ENCODE measurements at regions not wholly inside any gene's neighbourhood (a gene's known extent, or its start where the extent isn't known, plus 50 kb on each side); places are given as distances from the start of the nearest gene placed in this dataset.
"Not testable (repeated sequence)": the region's sequence is repeated elsewhere in the genome, so short reads cannot be mapped to it uniquely, and the experiment has no call there.

GRCh38 chr3:69499899-69500421, 114.1 kb upstream of the FRMD4B start:
- no peaks in the 10 kb centered on the region for H3K36me3 Mint-ChIP-seq (ENCODE audit: low read depth)
- no peak overlapping the region for H3K27ac Mint-ChIP-seq
- H3K9me3 Mint-ChIP-seq, result no peaks in the 10 kb centered on the region
- H3K4me3 Mint-ChIP-seq (ENCODE audit: low read depth), result no peak overlapping the region
- H3K4me1 Mint-ChIP-seq (ENCODE audit: low read depth), result no peaks in the 10 kb centered on the region
- H3K27me3 Mint-ChIP-seq (ENCODE audit: low read depth), result no peaks in the 10 kb centered on the region
- intact Hi-C loops (cut with micrococcal nuclease), result loop anchor here (5.0 kb wide), 1 partner anchor 622 kb away; no protein-coding TSS in a partner anchor
- DNase-seq (ENCODE audit: low spot score), result no peak

- H3K27me3 Mint-ChIP-seq (ENCODE audit: low read depth), result no peaks in the 10 kb centered on the region
- no peaks in the 10 kb centered on the region for H3K36me3 Mint-ChIP-seq (ENCODE audit: low read depth)
- H3K4me3 Mint-ChIP-seq (ENCODE audit: low read depth), result no peak overlapping the region
- DNase-seq (ENCODE audit: low spot score), result no peak
- no peaks in the 10 kb centered on the region for H3K4me1 Mint-ChIP-seq (ENCODE audit: low read depth)
- no peaks in the 10 kb centered on the region for H3K9me3 Mint-ChIP-seq
- intact Hi-C loops (cut with micrococcal nuclease), result loop anchor here (5.0 kb wide), 1 partner anchor 623 kb away; no protein-coding TSS in a partner anchor
- no peak overlapping the region for H3K27ac Mint-ChIP-seq
Observed at GRCh38 chr3:69499422-69499821, 113.5 kb upstream of the FRMD4B start.

- no peaks in the 10 kb centered on the region for H3K9me3 Mint-ChIP-seq
- no peak overlapping the region for H3K27ac Mint-ChIP-seq
- H3K36me3 Mint-ChIP-seq (ENCODE audit: low read depth), result no peaks in the 10 kb centered on the region
Observed at GRCh38 chr3:69496856-69497255, 111.0 kb upstream of the FRMD4B start.

GRCh38 chr3:69494185-69494584, 108.3 kb upstream of the FRMD4B start:
- H3K27ac Mint-ChIP-seq, result no peak overlapping the region
- H3K27me3 Mint-ChIP-seq (ENCODE audit: low read depth), result peaks cover 2% of the 10 kb centered on the region
- H3K4me1 Mint-ChIP-seq (ENCODE audit: low read depth), result no peaks in the 10 kb centered on the region
- DNase-seq (ENCODE audit: low spot score), result no peak
- intact Hi-C loops (cut with micrococcal nuclease), result no loop called here
- no peak overlapping the region for H3K4me3 Mint-ChIP-seq (ENCODE audit: low read depth)
- no peaks in the 10 kb centered on the region for H3K36me3 Mint-ChIP-seq (ENCODE audit: low read depth)
- H3K9me3 Mint-ChIP-seq, result no peaks in the 10 kb centered on the region

More at GRCh38 chr3:69496856-69497255, 111.0 kb upstream of the FRMD4B start:
- H3K27me3 Mint-ChIP-seq (ENCODE audit: low read depth), result no peaks in the 10 kb centered on the region
- DNase-seq (ENCODE audit: low spot score), result no peak
- no peak overlapping the region for H3K4me3 Mint-ChIP-seq (ENCODE audit: low read depth)
- H3K4me1 Mint-ChIP-seq (ENCODE audit: low read depth), result no peaks in the 10 kb centered on the region
- intact Hi-C loops (cut with micrococcal nuclease), result loop anchor here (5.0 kb wide), 1 partner anchor 625 kb away; no protein-coding TSS in a partner anchor

- peaks cover 2% of the 10 kb centered on the region for H3K27me3 Mint-ChIP-seq (ENCODE audit: low read depth)
- DNase-seq (ENCODE audit: low spot score), result no peak
- no peak overlapping the region for H3K27ac Mint-ChIP-seq
- H3K9me3 Mint-ChIP-seq, result no peaks in the 10 kb centered on the region
- intact Hi-C loops (cut with micrococcal nuclease), result no loop called here
- no peak overlapping the region for H3K4me3 Mint-ChIP-seq (ENCODE audit: low read depth)
- no peaks in the 10 kb centered on the region for H3K36me3 Mint-ChIP-seq (ENCODE audit: low read depth)
- H3K4me1 Mint-ChIP-seq (ENCODE audit: low read depth), result no peaks in the 10 kb centered on the region
Observed at GRCh38 chr3:69493157-69493556, 107.3 kb upstream of the FRMD4B start.

DNA sequence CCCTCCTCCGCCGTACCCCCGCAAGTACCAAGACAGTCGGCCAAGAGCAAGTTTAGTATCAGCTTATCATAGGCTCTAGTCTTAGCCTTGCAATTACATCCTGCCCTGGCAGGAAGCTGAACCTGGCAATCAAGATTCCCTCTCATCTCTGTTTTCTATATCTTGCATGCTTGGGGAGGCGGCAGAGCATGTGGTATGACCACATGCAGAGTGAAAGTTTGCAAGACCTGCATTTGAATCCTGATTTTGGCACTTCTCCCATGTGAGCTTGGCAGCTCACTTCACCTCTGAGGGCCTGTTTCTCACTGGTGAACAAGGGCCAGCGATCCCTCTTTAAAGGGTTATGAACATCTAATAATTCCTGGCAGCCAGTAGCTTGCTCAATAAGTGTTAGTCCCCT, 106.1 kb upstream of the FRMD4B start:
- H3K4me3 Mint-ChIP-seq (ENCODE audit: low read depth), result no peak overlapping the region
- DNase-seq (ENCODE audit: low spot score), result no peak
- no peaks in the 10 kb centered on the region for H3K36me3 Mint-ChIP-seq (ENCODE audit: low read depth)
- H3K27me3 Mint-ChIP-seq (ENCODE audit: low read depth), result peaks cover 4% of the 10 kb centered on the region
- H3K9me3 Mint-ChIP-seq, result no peaks in the 10 kb centered on the region
- intact Hi-C loops (cut with micrococcal nuclease), result no loop called here
- H3K27ac Mint-ChIP-seq, result no peak overlapping the region
- no peaks in the 10 kb centered on the region for H3K4me1 Mint-ChIP-seq (ENCODE audit: low read depth)

DNA sequence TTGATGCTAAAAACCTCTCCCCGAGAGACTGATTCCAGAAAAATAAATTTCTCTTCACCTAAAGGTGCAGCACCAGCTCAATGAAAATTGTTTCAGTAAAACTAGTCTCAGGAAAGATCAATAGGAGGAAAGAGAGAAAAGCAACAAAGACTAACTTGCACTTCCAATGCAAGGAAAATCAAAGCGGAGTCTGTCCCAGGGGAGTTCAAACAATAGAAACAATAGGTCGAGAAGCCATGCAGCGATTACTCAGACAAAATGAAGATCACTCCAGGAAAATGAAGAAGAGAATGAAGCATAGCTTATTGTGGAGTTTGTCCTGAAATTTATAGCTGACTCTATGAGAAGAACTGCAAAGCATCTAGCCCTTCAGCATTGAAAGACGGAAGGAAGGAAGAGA, 105.1 kb upstream of the FRMD4B start:
- H3K36me3 Mint-ChIP-seq (ENCODE audit: low read depth), result no peaks in the 10 kb centered on the region
- DNase-seq (ENCODE audit: low spot score), result no peak
- H3K9me3 Mint-ChIP-seq, result no peaks in the 10 kb centered on the region
- intact Hi-C loops (cut with micrococcal nuclease), result no loop called here
- H3K27me3 Mint-ChIP-seq (ENCODE audit: low read depth), result peaks cover 4% of the 10 kb centered on the region
- H3K4me1 Mint-ChIP-seq (ENCODE audit: low read depth), result no peaks in the 10 kb centered on the region
- H3K4me3 Mint-ChIP-seq (ENCODE audit: low read depth), result no peak overlapping the region
- H3K27ac Mint-ChIP-seq, result no peak overlapping the region

- Mint-ChIP-seq H3K4me3 (ENCODE audit: low read depth) (no peak overlapping the region), H3K4me1 (ENCODE audit: low read depth) (no peaks in the 10 kb centered on the region), H3K36me3 (ENCODE audit: low read depth) (no peaks in the 10 kb centered on the region), H3K9me3 (no peaks in the 10 kb centered on the region), H3K27ac (no peak overlapping the region), H3K27me3 (ENCODE audit: low read depth) (peaks cover 4% of the 10 kb centered on the region)
- DNase-seq (ENCODE audit: low spot score), result no peak
- intact Hi-C loops (cut with micrococcal nuclease), result no loop called here
Observed at GRCh38 chr3:69490235-69490634, 104.3 kb upstream of the FRMD4B start.

DNA sequence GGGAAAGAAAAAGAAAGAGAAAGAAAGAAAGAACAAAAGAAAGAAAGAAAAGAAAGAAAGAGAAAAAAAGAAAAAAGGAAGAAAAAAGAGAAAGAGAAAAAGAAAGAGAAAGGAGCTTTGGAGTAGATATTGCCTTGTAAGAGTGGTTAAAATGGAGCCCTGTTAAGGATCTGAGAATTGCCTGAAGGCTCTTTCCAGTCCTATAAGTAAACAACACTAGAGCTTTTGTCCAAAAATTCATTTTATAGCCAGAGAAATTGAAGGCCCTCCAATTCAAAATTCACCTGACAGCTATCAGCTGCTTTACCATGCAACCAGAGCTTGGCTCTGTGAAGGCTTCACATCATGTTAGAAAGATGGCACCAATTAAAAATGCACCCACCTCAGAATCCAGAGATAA, 102.1 kb upstream of the FRMD4B start:
- peak overlapping the region; percentile 31 for H3K27ac Mint-ChIP-seq
- no peak overlapping the region for H3K4me3 Mint-ChIP-seq (ENCODE audit: low read depth)
- DNase-seq (ENCODE audit: low spot score), result no peak
- no peaks in the 10 kb centered on the region for H3K4me1 Mint-ChIP-seq (ENCODE audit: low read depth)
- no peaks in the 10 kb centered on the region for H3K36me3 Mint-ChIP-seq (ENCODE audit: low read depth)
- no peaks in the 10 kb centered on the region for H3K9me3 Mint-ChIP-seq
- intact Hi-C loops (cut with micrococcal nuclease), result no loop called here
- peaks cover 4% of the 10 kb centered on the region for H3K27me3 Mint-ChIP-seq (ENCODE audit: low read depth)

DNA sequence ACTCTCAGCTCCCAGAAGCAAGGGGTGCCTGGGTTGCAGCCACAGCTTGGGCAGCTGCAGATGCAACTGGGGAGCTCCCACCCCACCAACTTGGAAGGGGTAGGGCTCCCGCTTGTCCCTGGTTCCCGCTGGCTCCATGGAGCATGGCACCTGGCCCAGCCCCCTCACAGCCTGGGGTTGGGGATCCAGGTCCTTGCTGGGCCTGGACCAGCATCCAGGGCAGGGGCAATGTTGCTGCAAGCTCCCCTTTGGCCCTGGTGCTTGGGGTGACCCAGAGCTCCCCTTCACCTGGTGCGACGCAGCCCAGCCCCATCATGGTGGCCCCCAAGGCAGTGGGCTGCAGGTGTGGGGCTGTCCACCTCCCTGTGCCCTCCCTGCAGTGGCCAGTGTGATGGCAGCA, 99.6 kb upstream of the FRMD4B start:
- H3K4me3 Mint-ChIP-seq (ENCODE audit: low read depth), result no peak overlapping the region
- H3K36me3 Mint-ChIP-seq (ENCODE audit: low read depth), result no peaks in the 10 kb centered on the region
- no peak for DNase-seq (ENCODE audit: low spot score)
- H3K27me3 Mint-ChIP-seq (ENCODE audit: low read depth), result peaks cover 4% of the 10 kb centered on the region
- intact Hi-C loops (cut with micrococcal nuclease), result no loop called here
- H3K9me3 Mint-ChIP-seq, result no peaks in the 10 kb centered on the region
- H3K4me1 Mint-ChIP-seq (ENCODE audit: low read depth), result no peaks in the 10 kb centered on the region
- no peak overlapping the region for H3K27ac Mint-ChIP-seq

GRCh38 chr3:69484507-69485393, 98.9 kb upstream of the FRMD4B start:
- peaks cover 4% of the 10 kb centered on the region for H3K27me3 Mint-ChIP-seq (ENCODE audit: low read depth)
- no peak overlapping the region for H3K27ac Mint-ChIP-seq
- H3K4me3 Mint-ChIP-seq (ENCODE audit: low read depth), result no peak overlapping the region
- DNase-seq (ENCODE audit: low spot score), result no peak
- H3K4me1 Mint-ChIP-seq (ENCODE audit: low read depth), result no peaks in the 10 kb centered on the region
- intact Hi-C loops (cut with micrococcal nuclease), result no loop called here
- H3K36me3 Mint-ChIP-seq (ENCODE audit: low read depth), result no peaks in the 10 kb centered on the region
- H3K9me3 Mint-ChIP-seq, result no peaks in the 10 kb centered on the region

GRCh38 chr3:69483449-69483848, 97.6 kb upstream of the FRMD4B start:
- H3K27me3 Mint-ChIP-seq (ENCODE audit: low read depth), result peaks cover 4% of the 10 kb centered on the region
- H3K9me3 Mint-ChIP-seq, result no peaks in the 10 kb centered on the region
- no peaks in the 10 kb centered on the region for H3K4me1 Mint-ChIP-seq (ENCODE audit: low read depth)
- intact Hi-C loops (cut with micrococcal nuclease), result no loop called here
- H3K36me3 Mint-ChIP-seq (ENCODE audit: low read depth), result no peaks in the 10 kb centered on the region
- no peak for DNase-seq (ENCODE audit: low spot score)
- no peak overlapping the region for H3K4me3 Mint-ChIP-seq (ENCODE audit: low read depth)
- H3K27ac Mint-ChIP-seq, result no peak overlapping the region

GRCh38 chr3:69480986-69481385, 95.1 kb upstream of the FRMD4B start:
- H3K4me1 Mint-ChIP-seq (ENCODE audit: low read depth); intact Hi-C loops (cut with micrococcal nuclease); H3K36me3 Mint-ChIP-seq (ENCODE audit: low read depth): not testable (repeated sequence)

More at GRCh38 chr3:69480986-69481385, 95.1 kb upstream of the FRMD4B start:
- DNase-seq (ENCODE audit: low spot score); H3K27ac Mint-ChIP-seq; H3K9me3 Mint-ChIP-seq; H3K4me3 Mint-ChIP-seq (ENCODE audit: low read depth); H3K27me3 Mint-ChIP-seq (ENCODE audit: low read depth): not testable (repeated sequence)
